Smooth muscle cell (in vitro differentiated cells): ENCODE measurements at regions not wholly inside any gene's neighbourhood (a gene's known extent, or its start where the extent isn't known, plus 50 kb on each side); places are given as distances from the start of the nearest gene placed in this dataset.

Experiments
- DNase-seq: peaks from one replicate; lab custom pipeline; 2025; ENCODE audit not compliant: unreplicated experiment; lab: John Stamatoyannopoulos, UW
- H2AFZ ChIP-seq: fragments of 200-600 bp; sonication (generic); 2 replicates; pipeline ENCODE4 v1.6.0; 2016; ENCODE audit warnings: antibody characterized with exemption, low read depth, mild to moderate bottlenecking
- H3F3A ChIP-seq: fragments of 200-600 bp; sonication (generic); 2 replicates; pipeline ENCODE4 v1.6.0; 2017; ENCODE audit warnings: antibody characterized with exemption, low read depth
- H3K27ac ChIP-seq: fragments of 200-600 bp; sonication (generic); 2 replicates; pipeline ENCODE4 v1.5.1; 2016; ENCODE audit warnings: low read depth, mild to moderate bottlenecking
- H3K27me3 ChIP-seq: fragments of 200-600 bp; sonication (generic); 2 replicates; pipeline ENCODE4 v1.6.1; 2016; ENCODE audit warnings: low read depth, mild to moderate bottlenecking
- H3K36me3 ChIP-seq: fragments of 200-600 bp; sonication (generic); 2 replicates; pipeline ENCODE4 v1.5.1; 2016; ENCODE audit warnings: low read depth
- H3K4me1 ChIP-seq: fragments of 200-600 bp; sonication (generic); 2 replicates; pipeline ENCODE4 v1.5.1; 2016; ENCODE audit warnings: low read depth
- H3K4me2 ChIP-seq: fragments of 200-600 bp; sonication (generic); 2 replicates; pipeline ENCODE4 v1.6.0; 2016; ENCODE audit warnings: mild to moderate bottlenecking
- H3K4me3 ChIP-seq: fragments of 200-600 bp; sonication (generic); 2 replicates; pipeline ENCODE4 v1.5.1; 2016; ENCODE audit warnings: mild to moderate bottlenecking
- H3K79me2 ChIP-seq: fragments of 200-600 bp; sonication (generic); 2 replicates; pipeline ENCODE4 v1.6.0; 2016; ENCODE audit warnings: low read depth, mild to moderate bottlenecking
- H3K9ac ChIP-seq: fragments of 200-600 bp; sonication (generic); 2 replicates; pipeline ENCODE4 v1.6.0; 2016; ENCODE audit warnings: low read depth
- H3K9me3 ChIP-seq: fragments of 200-600 bp; sonication (generic); replicated peaks from 2 replicates; pipeline ENCODE4 v1.5.1; 2016; ENCODE audit warnings: low read depth
- H4K20me1 ChIP-seq: fragments of 200-600 bp; sonication (generic); 2 replicates; pipeline ENCODE4 v1.6.0; 2016; ENCODE audit warnings: low read depth
- CTCF ChIP-seq: fragments of 200-600 bp; sonication (generic); IDR thresholded peaks from 2 replicates; pipeline ENCODE4 v1.5.1; 2017; ENCODE audit warnings: borderline replicate concordance, mild to moderate bottlenecking, antibody characterized with exemption; ENCODE audit not compliant: insufficient read depth, poor library complexity, severe bottlenecking
- WGBS: methylation state at CpG from one replicate; pipeline ENCODE4 v1.1.7; 2016; ENCODE audit warnings: low lambda C conversion rate; 5-methylcytosine and 5-hydroxymethylcytosine counted together

DNA sequence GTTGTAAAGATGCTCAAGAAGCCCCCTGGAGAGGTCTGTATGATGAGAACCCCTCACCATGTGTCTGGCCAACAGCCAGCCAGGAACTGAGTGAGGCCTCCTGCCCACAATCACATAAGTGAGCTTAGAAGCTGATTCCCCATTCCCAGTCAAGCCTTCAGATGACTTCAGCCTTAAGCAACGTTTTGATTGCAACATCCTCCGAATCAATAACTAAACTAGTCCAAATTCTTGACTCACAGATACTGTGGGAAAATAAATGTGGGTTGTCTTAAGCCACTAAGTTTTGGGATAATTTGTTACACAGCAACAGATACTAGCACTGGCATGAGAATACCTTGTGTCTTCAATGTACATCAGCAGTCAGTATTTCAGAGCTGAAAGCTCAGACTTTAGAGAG, 54.5 kb upstream of the HS3ST4 start:
- H3K36me3 ChIP-seq, result no peaks in the 10 kb centered on the region
- no peaks in the 10 kb centered on the region for H3K4me1 ChIP-seq
- H3F3A ChIP-seq, result no peaks in the 10 kb centered on the region
- no peaks in the 10 kb centered on the region for H4K20me1 ChIP-seq
- H3K27ac ChIP-seq, result no peak overlapping the region
- no peaks in the 10 kb centered on the region for H3K79me2 ChIP-seq
- H3K4me2 ChIP-seq, result no peak overlapping the region
- no peak overlapping the region for H3K4me3 ChIP-seq
- no peaks in the 10 kb centered on the region for H3K9me3 ChIP-seq
- no peak for DNase-seq
- no peaks in the 10 kb centered on the region for H3K27me3 ChIP-seq
- no peak overlapping the region for H3K9ac ChIP-seq
- no peak overlapping the region for H2AFZ ChIP-seq
- TF ChIP-seq CTCF, result no peak
- WGBS, result 68% methylated on average over 2 of the region's 2 CpGs

- no peaks in the 10 kb centered on the region for H3K9me3 ChIP-seq
- H3K27ac ChIP-seq, result no peak overlapping the region
- no peak overlapping the region for H3K4me2 ChIP-seq
- H3K79me2 ChIP-seq, result no peaks in the 10 kb centered on the region
- H3F3A ChIP-seq, result no peaks in the 10 kb centered on the region
- H3K9ac ChIP-seq, result no peak overlapping the region
- H2AFZ ChIP-seq, result no peak overlapping the region
- WGBS, result 89% methylated on average over 2 of the region's 2 CpGs
- no peaks in the 10 kb centered on the region for H3K27me3 ChIP-seq
- no peak for DNase-seq
- no peak overlapping the region for H3K4me3 ChIP-seq
- H3K36me3 ChIP-seq, result no peaks in the 10 kb centered on the region
- H3K4me1 ChIP-seq, result no peaks in the 10 kb centered on the region
- TF ChIP-seq CTCF, result no peak
- H4K20me1 ChIP-seq, result no peaks in the 10 kb centered on the region
These were observed 55.1 kb upstream of the HS3ST4 start for GRCh38 chr16:25636662-25637061.

GRCh38 chr16:25635454-25635853, 56.3 kb upstream of the HS3ST4 start:
- no peaks in the 10 kb centered on the region for H3K9me3 ChIP-seq
- no peaks in the 10 kb centered on the region for H3K4me1 ChIP-seq
- no peaks in the 10 kb centered on the region for H3K79me2 ChIP-seq
- no peaks in the 10 kb centered on the region for H3K36me3 ChIP-seq
- no peaks in the 10 kb centered on the region for H4K20me1 ChIP-seq
- DNase-seq, result no peak
- no peaks in the 10 kb centered on the region for H3K27me3 ChIP-seq
- H3K27ac ChIP-seq, result no peak overlapping the region
- H3K4me3 ChIP-seq, result no peak overlapping the region
- H2AFZ ChIP-seq, result no peak overlapping the region
- WGBS, result 83% methylated on average over 1 of the region's 1 CpG
- H3F3A ChIP-seq, result no peaks in the 10 kb centered on the region
- no peak overlapping the region for H3K4me2 ChIP-seq
- no peak for TF ChIP-seq CTCF
- H3K9ac ChIP-seq, result no peak overlapping the region

- no peaks in the 10 kb centered on the region for H3K27me3 ChIP-seq
- H3F3A ChIP-seq, result no peaks in the 10 kb centered on the region
- H3K9ac ChIP-seq, result no peak overlapping the region
- H4K20me1 ChIP-seq, result no peaks in the 10 kb centered on the region
- no peak overlapping the region for H3K4me3 ChIP-seq
- H3K9me3 ChIP-seq, result no peaks in the 10 kb centered on the region
- TF ChIP-seq CTCF, result no peak
- H3K79me2 ChIP-seq, result no peaks in the 10 kb centered on the region
- H3K36me3 ChIP-seq, result no peaks in the 10 kb centered on the region
- DNase-seq, result no peak
- no peak overlapping the region for H2AFZ ChIP-seq
- H3K4me1 ChIP-seq, result no peaks in the 10 kb centered on the region
- 39% methylated on average over 2 of the region's 2 CpGs for WGBS
- H3K4me2 ChIP-seq, result no peak overlapping the region
- H3K27ac ChIP-seq, result no peak overlapping the region
These were observed 58.2 kb upstream of the HS3ST4 start for GRCh38 chr16:25633549-25633948.
